K562 (cell line): ENCODE measurements at regions not wholly inside any gene's neighbourhood (a gene's known extent, or its start where the extent isn't known, plus 50 kb on each side); places are given as distances from the start of the nearest gene placed in this dataset.

Experiments
- ATAC-seq: fragments of 200-7000 bp; cut with Tn5 transposase; 3 replicates; pipeline ENCODE4 v1.9.1; 2020; ENCODE audit warnings: moderate library complexity
- BruUV-seq: library from RNA; stranded (reverse); fragments of 400-500 nt; replicated peaks from 2 replicates; lab custom pipeline; 2021; lab: Mats Ljungman, UMichigan
- CTCF ChIA-PET: fragments of 300-600 bp; formaldehyde crosslinking; extraction: SDS; loops from one replicate; lab custom pipeline; 2021; ENCODE audit warnings: low intra/inter-chr PET ratio; lab: Yijun Ruan, JAX
- POLR2A ChIA-PET: fragments of 300-600, 350-650 bp; sonication (Branson Sonifier 250); formaldehyde crosslinking; extraction: SDS; loops from one replicate; lab custom pipeline; 2021; ENCODE audit warnings: antibody characterized with exemption, inconsistent platforms; lab: Yijun Ruan, JAX
- DNase-seq, 4 experiments: peaks; one replicate each; pipeline versions ENCODE4 v3.0.0 to v3.0.0-alpha.2; 2011 to 2018; ENCODE audit warnings: low spot score in 3 of 4, mixed read lengths in 3 of 4; ENCODE audit errors: extremely low read depth in 1 of 4
- FAIRE-seq: peaks from 2 replicates; lab custom pipeline; 2011; peaks lifted over from hg19 to GRCh38; lab: Jason Lieb, UNC
- H2AFZ ChIP-seq: 2 replicates; pipeline ENCODE4 v1.6.0; 2011; ENCODE audit warnings: low read depth, low read length, control low read depth, inconsistent platforms
- H3K27ac ChIP-seq: fragments of 200-600 bp; 3 replicates; pipeline ENCODE4 v1.8.0; 2011; ENCODE audit warnings: low read depth, mild to moderate bottlenecking, control low read depth, inconsistent platforms, low read length, moderate library complexity, mixed read lengths; ENCODE audit errors: extremely low read depth
- H3K27me3 ChIP-seq, 2 experiments: fragments of 300-600 bp in 1 of 2; 2 replicates in 1 of 2; 3 replicates in 1 of 2; pipeline versions ENCODE4 v1.6.0 to v1.8.0; 2011; ENCODE audit warnings: inconsistent platforms in 2 of 2, low read length in 2 of 2, mild to moderate bottlenecking in 1 of 2, mixed read lengths in 1 of 2, moderate library complexity in 1 of 2; ENCODE audit not compliant: control insufficient read depth in 2 of 2, insufficient read depth in 2 of 2
- H3K36me3 ChIP-seq: fragments of 300-600 bp; 3 replicates; pipeline ENCODE4 v1.8.0; 2011; ENCODE audit warnings: mild to moderate bottlenecking, low read length, inconsistent platforms; ENCODE audit not compliant: control insufficient read depth, insufficient read depth
- H3K4me1 ChIP-seq, 2 experiments: fragments of 200-600 bp in 1 of 2; replicated peaks in 1 of 2; 2 replicates in 1 of 2; 3 replicates in 1 of 2; pipeline versions ENCODE4 v1.5.1 to v1.8.0; 2011; ENCODE audit warnings: inconsistent platforms in 2 of 2, low read length in 2 of 2, mild to moderate bottlenecking in 1 of 2, mixed read lengths in 1 of 2, moderate library complexity in 1 of 2; ENCODE audit not compliant: control insufficient read depth in 2 of 2, insufficient read depth in 2 of 2
- H3K4me2 ChIP-seq: 2 replicates; pipeline ENCODE4 v1.6.1; 2011; ENCODE audit warnings: low read length, control low read depth, inconsistent platforms, mixed read lengths; ENCODE audit not compliant: insufficient read depth
- H3K4me3 ChIP-seq: fragments of 200-600 bp; sonication (generic), shearing (Covaris generic); 2 replicates; pipeline ENCODE4 v1.5.1; 2016; ENCODE audit warnings: control low read depth, inconsistent platforms
- H3K79me2 ChIP-seq: fragments of 200-600 bp; 3 replicates; pipeline ENCODE4 v1.8.0; 2011; ENCODE audit warnings: low read length, inconsistent platforms; ENCODE audit not compliant: control insufficient read depth, insufficient read depth
- H3K9ac ChIP-seq, 2 experiments: 2 replicates each; pipeline versions ENCODE4 v1.6.0 to v1.6.1; 2011; ENCODE audit warnings: low read depth in 2 of 2, low read length in 2 of 2, control low read depth in 1 of 2, inconsistent platforms in 1 of 2, mild to moderate bottlenecking in 1 of 2, mixed read lengths in 1 of 2; ENCODE audit not compliant: insufficient read depth in 1 of 2
- H3K9me1 ChIP-seq: one replicate; pipeline ENCODE4 v1.6.0; 2011; ENCODE audit warnings: inconsistent platforms, mild to moderate bottlenecking, low read length, moderate library complexity; ENCODE audit not compliant: control insufficient read depth, insufficient read depth
- H3K9me3 ChIP-seq: replicated peaks from 2 replicates; pipeline ENCODE4 v1.5.1; 2011; ENCODE audit warnings: low read depth, low read length, inconsistent platforms; ENCODE audit not compliant: control insufficient read depth, insufficient read depth
- H4K20me1 ChIP-seq: replicated peaks from 2 replicates; pipeline ENCODE4 v1.6.1; 2011; ENCODE audit warnings: low read length, inconsistent platforms, mixed read lengths; ENCODE audit not compliant: control insufficient read depth, insufficient read depth
- PHB2 ChIP-seq: fragments of 450-650 bp; IDR thresholded peaks from 2 replicates; pipeline ENCODE4 v1.6.1; 2017; ENCODE audit warnings: low read depth
- RBM25 ChIP-seq: fragments of 200-400 bp; formaldehyde crosslinking; IDR thresholded peaks from 2 replicates; pipeline ENCODE4 v1.6.1; 2018; ENCODE audit warnings: low read length, low read depth, moderate library complexity; ENCODE audit not compliant: severe bottlenecking
- STAT5B ChIP-seq: fragments of 250-450 bp; sonication (Bioruptor Pico); IDR thresholded peaks from 2 replicates; pipeline ENCODE4 v1.8.0; 2021; ENCODE audit warnings: mild to moderate bottlenecking, inconsistent platforms
- TRIM28 ChIP-seq: fragments of 450-650 bp; IDR thresholded peaks from 2 replicates; pipeline ENCODE4 v1.6.1; 2017
- U2AF2 ChIP-seq: fragments of 200-400 bp; formaldehyde crosslinking; optimal IDR thresholded peaks from 2 replicates; pipeline ENCODE3; 2017; ENCODE audit warnings: low read depth, mild to moderate bottlenecking, low read length
- ZFP36 ChIP-seq: fragments of 150-350 bp; IDR thresholded peaks from 2 replicates; pipeline ENCODE4 v1.6.1; 2018; ENCODE audit warnings: low read length, low read depth; ENCODE audit not compliant: partially characterized antibody
- WGBS: fragments of 100-300 bp; shearing (Covaris generic); methylation state at CpG from one replicate; pipeline ENCODE4 v1.1.6; 2016; ENCODE audit warnings: low coverage, mixed read lengths; ENCODE audit not compliant: insufficient coverage; ENCODE audit errors: missing lambda C conversion rate; 5-methylcytosine and 5-hydroxymethylcytosine counted together
- in situ Hi-C: fragments of 300-500 bp; cut with MboI; formaldehyde crosslinking; loops from 4 replicates; pipeline ENCODE4 v1.15.0; 2018; ENCODE audit warnings: inconsistent platforms, mixed read lengths
- intact Hi-C: fragments of 100-400 bp; cut with micrococcal nuclease; formaldehyde crosslinking; loops from 2 replicates; pipeline ENCODE4 v1.14.2; 2022

DNA sequence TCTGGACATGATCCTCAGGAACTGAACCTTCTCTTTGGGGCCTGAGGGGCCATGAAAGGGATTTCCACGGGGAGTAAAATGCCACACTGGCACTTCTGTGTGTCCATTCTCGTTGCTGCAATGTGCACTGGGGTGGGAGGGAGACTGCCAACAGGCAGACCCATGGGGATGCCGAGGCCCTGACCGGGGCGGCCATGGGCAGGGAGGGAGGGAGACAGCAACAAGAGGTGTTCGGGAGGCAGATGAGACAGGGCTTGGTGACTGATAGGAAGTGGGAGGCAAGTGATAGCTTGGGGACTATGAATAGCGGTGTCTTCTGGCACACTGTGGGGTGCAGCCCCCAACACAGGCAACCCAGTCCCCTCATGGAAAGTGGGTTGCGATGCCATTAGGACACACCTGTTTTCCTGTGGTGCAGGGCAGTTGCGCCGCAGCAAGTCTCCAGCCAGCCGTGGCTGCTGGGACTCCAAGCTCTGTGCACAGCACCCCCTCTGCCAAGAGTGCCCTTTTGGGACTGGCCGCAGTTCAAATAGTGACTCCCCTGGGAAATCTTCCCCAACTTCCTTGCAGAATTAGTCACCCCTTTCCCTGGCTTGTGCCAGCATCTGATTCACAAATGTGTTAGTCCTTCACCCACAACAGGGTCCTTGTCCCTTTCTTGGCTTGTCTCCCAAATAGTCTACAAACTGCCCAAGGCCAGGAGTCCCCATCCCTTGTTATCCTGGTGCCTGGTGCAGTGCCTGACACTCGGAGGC is 88.8 kb downstream of the CHST1 start (continued):
- TF ChIP-seq U2AF2 (no peak), PHB2 (no peak), TRIM28 (no peak)

- 0% methylated on average over 5 of the region's 5 CpGs for WGBS
- CTCF ChIA-PET: no interaction called here
- no peak for FAIRE-seq
Measured at GRCh38 chr11:45573728-45574127, 91.7 kb downstream of the CHST1 start.

More at GRCh38 chr11:45573728-45574127, 91.7 kb downstream of the CHST1 start:
- peaks cover 4% of the 10 kb centered on the region for H4K20me1 ChIP-seq
- TF ChIP-seq RBM25 (peak; percentile 33), ZFP36 (peak; percentile 22), STAT5B (CRISPR knock-in tag) (no peak)
- in situ Hi-C loops: no loop called here
- no peak for DNase-seq
- H3K27me3 ChIP-seq: peaks cover 0 to 9% of the 10 kb centered on the region in 2 experiments; a peak in 2 of 5 replicates
- intact Hi-C loops: no loop called here
- no peak overlapping the region for H3K4me3 ChIP-seq
- no peaks in the 10 kb centered on the region for H3K36me3 ChIP-seq
- no peaks in the 10 kb centered on the region for H3K79me2 ChIP-seq
- no TSS peak for BruUV-seq
- H3K9me3 ChIP-seq: no peaks in the 10 kb centered on the region
- H3K9me1 ChIP-seq: no peaks in the 10 kb centered on the region
- ATAC-seq: no peak
- H3K4me2 ChIP-seq: no peak overlapping the region
- H3K27ac ChIP-seq: no peak overlapping the region
- no peaks in the 10 kb centered on the region for H3K4me1 ChIP-seq
- H3K9ac ChIP-seq: no peak overlapping the region
- POLR2A ChIA-PET: interaction anchor here (0.7 kb wide), 1 partner anchor 9 kb away, joined by 3 read pairs; no protein-coding TSS in a partner anchor
- no peak overlapping the region for H2AFZ ChIP-seq
